Coronary artery (tissue), 2 donors: ENCODE measurements at regions not wholly inside any gene's neighbourhood (a gene's known extent, or its start where the extent isn't known, plus 50 kb on each side); places are given as distances from the start of the nearest gene placed in this dataset.
A peak's percentile ranks its signal among the peaks of the same experiment; 100 is the strongest.

Experiments
- DNase-seq: peaks from one replicate; pipeline ENCODE4 v3.0.0-alpha.2; 2017; ENCODE audit warnings: low spot score
- H3K27ac ChIP-seq, 2 donors: fragments of 200-600 bp; sonication (generic); one replicate each; pipeline ENCODE4 v1.5.1; 2016 to 2019
- H3K4me3 ChIP-seq: fragments of 200-600 bp; sonication (generic); 2 replicates; pipeline ENCODE4 v1.5.1; 2016; ENCODE audit warnings: mild to moderate bottlenecking, moderate library complexity
- TF ChIP-seq, protein P1 (sequence below): fragments of 200-600 bp; sonication (generic); IDR thresholded peaks from one replicate; pipeline ENCODE4 v1.5.1; 2019; ENCODE audit warnings: antibody characterized with exemption

DNA sequence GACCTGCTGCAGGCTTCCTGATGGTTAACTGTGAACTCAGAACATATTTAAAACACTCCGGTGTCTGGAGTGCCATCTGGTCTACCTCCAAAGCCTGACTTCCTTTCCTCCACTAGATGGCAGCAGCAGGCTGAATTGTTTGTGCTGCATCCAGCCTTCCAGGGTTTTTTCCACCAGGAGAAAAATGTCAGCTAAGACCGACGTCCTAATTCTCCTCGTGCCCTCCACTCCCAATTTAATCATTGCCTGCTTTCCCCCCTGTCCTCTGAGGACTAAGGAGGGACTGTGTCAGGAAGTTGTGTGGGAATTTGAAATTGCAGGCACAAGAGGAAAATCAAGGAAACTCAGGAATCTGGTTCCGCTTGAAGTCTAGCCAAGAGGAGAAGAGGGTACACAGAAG, 165.2 kb upstream of the UMPS start:
- no peak overlapping the region for H3K4me3 ChIP-seq
- no peak for DNase-seq
- TF ChIP-seq, protein P1, sequence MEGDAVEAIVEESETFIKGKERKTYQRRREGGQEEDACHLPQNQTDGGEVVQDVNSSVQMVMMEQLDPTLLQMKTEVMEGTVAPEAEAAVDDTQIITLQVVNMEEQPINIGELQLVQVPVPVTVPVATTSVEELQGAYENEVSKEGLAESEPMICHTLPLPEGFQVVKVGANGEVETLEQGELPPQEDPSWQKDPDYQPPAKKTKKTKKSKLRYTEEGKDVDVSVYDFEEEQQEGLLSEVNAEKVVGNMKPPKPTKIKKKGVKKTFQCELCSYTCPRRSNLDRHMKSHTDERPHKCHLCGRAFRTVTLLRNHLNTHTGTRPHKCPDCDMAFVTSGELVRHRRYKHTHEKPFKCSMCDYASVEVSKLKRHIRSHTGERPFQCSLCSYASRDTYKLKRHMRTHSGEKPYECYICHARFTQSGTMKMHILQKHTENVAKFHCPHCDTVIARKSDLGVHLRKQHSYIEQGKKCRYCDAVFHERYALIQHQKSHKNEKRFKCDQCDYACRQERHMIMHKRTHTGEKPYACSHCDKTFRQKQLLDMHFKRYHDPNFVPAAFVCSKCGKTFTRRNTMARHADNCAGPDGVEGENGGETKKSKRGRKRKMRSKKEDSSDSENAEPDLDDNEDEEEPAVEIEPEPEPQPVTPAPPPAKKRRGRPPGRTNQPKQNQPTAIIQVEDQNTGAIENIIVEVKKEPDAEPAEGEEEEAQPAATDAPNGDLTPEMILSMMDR, result peak; percentile 82
- no peak overlapping the region for H3K27ac ChIP-seq

DNA sequence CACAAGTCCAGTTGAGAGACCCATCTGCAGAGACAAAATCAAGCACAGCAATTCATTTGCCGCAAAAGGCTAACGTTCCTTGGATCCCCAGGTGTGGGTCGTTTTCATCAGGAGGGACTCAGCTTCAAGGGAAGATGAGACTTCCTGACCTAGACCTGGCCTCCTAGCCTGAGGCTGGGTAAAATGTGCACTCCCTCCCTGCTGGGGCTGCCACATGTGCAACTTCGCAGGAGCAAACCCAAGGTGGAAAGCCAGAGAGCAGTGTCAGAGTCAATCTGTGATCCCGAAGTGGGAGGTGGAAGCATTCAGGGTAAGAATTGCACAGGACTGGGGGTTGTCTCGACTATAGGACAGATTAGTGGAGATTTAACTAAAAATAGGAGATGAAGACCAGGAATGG, 164.7 kb upstream of the UMPS start:
- Histone ChIP-seq H3K27ac (no peak overlapping the region), H3K4me3 (no peak overlapping the region)
- TF ChIP-seq, protein P1, result no peak
- no peak for DNase-seq

DNA sequence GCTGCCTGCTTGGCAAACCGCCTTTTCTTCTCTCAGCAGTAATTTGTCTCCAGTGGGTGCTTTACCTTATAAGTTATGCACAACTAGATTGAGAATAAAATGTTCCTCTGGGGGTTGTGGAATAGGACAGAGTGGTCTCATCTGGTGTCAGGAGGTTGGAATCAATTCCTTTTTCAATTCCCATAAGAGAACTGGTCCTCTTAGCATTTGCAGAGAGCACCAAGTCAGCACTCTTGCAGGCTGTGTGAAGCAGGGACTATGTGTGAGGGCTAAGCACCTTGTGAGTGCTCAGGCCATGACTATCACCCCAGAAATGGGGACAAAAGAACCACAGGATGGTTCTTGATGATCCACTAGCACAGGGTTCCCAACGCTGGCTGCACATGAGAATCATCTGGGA, 163.6 kb upstream of the UMPS start:
- DNase-seq, result no peak
- H3K27ac ChIP-seq, result no peak overlapping the region

DNA sequence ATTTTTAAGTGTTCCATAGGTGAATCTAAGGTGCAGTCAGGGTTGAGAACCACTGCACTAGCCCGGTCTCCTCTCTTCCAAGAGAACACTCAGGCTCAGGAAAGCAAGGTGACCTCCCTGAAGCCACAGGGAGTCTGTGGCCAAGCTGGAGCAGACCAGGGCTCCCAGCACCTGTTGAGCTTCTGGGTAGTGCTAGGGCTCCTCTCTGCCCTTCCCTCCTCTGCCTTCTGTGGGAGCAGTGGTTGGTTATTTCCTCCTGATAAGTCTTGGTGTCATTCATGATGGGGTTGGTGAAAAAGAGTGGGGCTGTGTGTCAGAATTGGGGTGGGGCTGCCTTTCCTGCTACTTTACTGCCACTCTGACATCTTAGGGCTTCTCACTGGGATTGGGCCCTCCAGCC, 163.1 kb upstream of the UMPS start:
- Histone ChIP-seq H3K4me3 (no peak overlapping the region), H3K27ac (no peak overlapping the region)
- no peak for DNase-seq
- TF ChIP-seq, protein P1, result no peak

More for the DNA sequence above, 163.6 kb upstream of the UMPS start:
- H3K4me3 ChIP-seq, result no peak overlapping the region
- TF ChIP-seq, protein P1, result no peak

DNA sequence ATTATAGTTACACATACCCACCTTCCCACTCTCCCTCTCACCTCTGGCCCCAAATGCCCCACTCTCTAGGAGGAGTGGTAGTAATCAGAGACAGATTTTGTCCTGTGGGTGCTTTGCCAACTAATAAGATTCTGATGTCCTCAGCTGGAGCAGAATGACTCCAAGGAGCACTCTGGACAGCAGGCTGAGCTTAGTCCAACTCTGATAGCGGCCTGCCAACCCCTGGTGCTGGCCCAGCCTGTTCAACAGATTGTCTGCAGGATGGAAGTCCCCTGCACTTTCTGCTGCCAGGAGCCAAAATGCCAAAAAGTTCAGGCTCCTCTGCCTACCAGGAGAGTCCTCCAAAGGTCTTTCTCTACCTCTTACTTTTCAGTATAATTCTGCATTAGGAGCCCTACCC, 160.5 kb upstream of the UMPS start:
- no peak overlapping the region for H3K27ac ChIP-seq
- H3K4me3 ChIP-seq, result no peak overlapping the region
- no peak for DNase-seq
- TF ChIP-seq, protein P1, result no peak

DNA sequence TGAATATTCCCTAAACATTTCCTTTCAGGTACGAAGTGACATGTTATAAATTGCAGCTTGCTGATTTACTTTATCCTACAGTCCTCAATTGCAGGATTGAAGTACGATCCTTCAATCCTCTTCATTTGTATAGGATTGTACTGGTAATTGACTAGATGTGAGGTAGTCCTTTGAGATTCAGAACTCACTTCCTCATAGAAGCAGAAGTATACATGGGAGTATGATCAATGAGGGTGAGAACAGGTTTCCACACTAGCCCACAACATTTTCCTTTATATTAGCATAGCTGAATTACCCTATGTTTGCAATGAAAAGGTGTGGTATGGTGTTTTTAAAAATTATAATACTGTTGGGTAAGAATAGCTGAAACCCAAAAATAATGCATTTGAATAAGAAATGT, 160.0 kb upstream of the UMPS start:
- H3K27ac ChIP-seq, result no peak overlapping the region
- TF ChIP-seq, protein P1, result no peak
- H3K4me3 ChIP-seq, result no peak overlapping the region
- no peak for DNase-seq

DNA sequence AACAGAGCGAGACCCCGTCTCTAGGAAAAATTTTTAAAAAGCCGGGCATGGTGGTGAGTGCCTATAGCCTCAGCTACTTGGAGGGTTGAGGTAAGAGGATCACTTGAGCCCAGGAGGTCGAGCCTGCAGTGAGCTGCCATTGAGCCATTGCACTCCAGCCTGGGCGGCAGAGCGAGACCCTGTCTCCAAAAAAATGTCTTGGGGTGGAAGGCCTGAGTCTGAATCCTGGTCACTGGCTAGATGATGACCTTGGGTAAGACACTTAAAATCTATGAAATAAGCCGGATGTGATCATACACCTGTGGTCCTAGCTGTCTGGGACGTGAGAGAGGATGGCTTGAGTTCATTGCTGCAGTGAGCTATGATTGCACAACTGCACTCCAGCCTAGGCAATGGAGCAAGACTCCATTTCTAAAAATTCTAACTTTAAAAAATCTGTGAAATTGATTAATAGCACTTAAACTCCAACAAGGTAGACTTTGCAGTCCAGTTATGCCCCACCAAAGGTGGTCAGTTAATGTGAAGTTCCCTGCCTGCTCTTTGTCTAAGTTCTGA, 157.3 kb upstream of the UMPS start:
- TF ChIP-seq, protein P1, result no peak
- Histone ChIP-seq H3K4me3 (no peak overlapping the region), H3K27ac (no peak overlapping the region)
- no peak for DNase-seq
